DND-41 (cell line): ENCODE measurements at regions not wholly inside any gene's neighbourhood (a gene's known extent, or its start where the extent isn't known, plus 50 kb on each side); places are given as distances from the start of the nearest gene placed in this dataset.
A peak's percentile ranks its signal among the peaks of the same experiment; 100 is the strongest.

ENCODE experiments used
- ATAC-seq: fragments of 200-7000 bp; cut with Tn5 transposase; 3 replicates; pipeline ENCODE4 v1.9.1; 2021; ENCODE audit warnings: low read depth; ENCODE audit not compliant: insufficient read depth
- DNase-seq: peaks from one replicate; pipeline ENCODE4 v3.0.0-alpha.2; 2020
- H2AFZ ChIP-seq: 2 replicates; pipeline ENCODE4 v1.6.0; 2012; ENCODE audit warnings: low read depth, low read length
- H3K27ac ChIP-seq: 2 replicates; pipeline ENCODE4 v1.5.1; 2012; ENCODE audit warnings: low read length, inconsistent platforms
- H3K27me3 ChIP-seq: fragments of 200-600 bp; sonication (generic); 2 replicates; pipeline ENCODE4 v1.6.0; 2012; ENCODE audit warnings: low read length, mild to moderate bottlenecking, inconsistent platforms; ENCODE audit not compliant: insufficient read depth, poor library complexity
- H3K36me3 ChIP-seq: 2 replicates; pipeline ENCODE4 v1.5.1; 2012; ENCODE audit warnings: low read length, inconsistent platforms; ENCODE audit not compliant: insufficient read depth
- H3K4me1 ChIP-seq: 2 replicates; pipeline ENCODE4 v1.5.1; 2012; ENCODE audit warnings: mild to moderate bottlenecking, low read length; ENCODE audit not compliant: insufficient read depth
- H3K4me2 ChIP-seq: 2 replicates; pipeline ENCODE4 v1.6.0; 2012; ENCODE audit warnings: mild to moderate bottlenecking, moderate library complexity, low read length, inconsistent platforms; ENCODE audit not compliant: insufficient read depth
- H3K4me3 ChIP-seq, 2 experiments: fragments of 200-600 bp in 1 of 2; shearing (Covaris generic) in 1 of 2; 2 replicates each; pipeline ENCODE4 v1.5.1; 2012 to 2016; ENCODE audit warnings: inconsistent platforms in 2 of 2, low read length in 2 of 2, mild to moderate bottlenecking in 2 of 2, low read depth in 1 of 2, moderate library complexity in 1 of 2
- H3K79me2 ChIP-seq: 2 replicates; pipeline ENCODE4 v1.6.0; 2012; ENCODE audit warnings: low read length, inconsistent platforms; ENCODE audit not compliant: insufficient read depth
- H3K9ac ChIP-seq: 2 replicates; pipeline ENCODE4 v1.6.0; 2012; ENCODE audit warnings: low read depth, mild to moderate bottlenecking, inconsistent platforms, low read length, moderate library complexity
- H3K9me3 ChIP-seq: 2 replicates; pipeline ENCODE4 v1.5.1; 2012; ENCODE audit warnings: low read length, moderate library complexity, mild to moderate bottlenecking, inconsistent platforms; ENCODE audit not compliant: insufficient read depth, severe bottlenecking
- H4K20me1 ChIP-seq: 2 replicates; pipeline ENCODE4 v1.6.0; 2012; ENCODE audit warnings: low read length; ENCODE audit not compliant: insufficient read depth
- CTCF ChIP-seq: IDR thresholded peaks from 2 replicates; pipeline ENCODE4 v1.5.1; 2012; ENCODE audit warnings: borderline replicate concordance, low read length, moderate library complexity, mild to moderate bottlenecking; ENCODE audit not compliant: poor library complexity, severe bottlenecking; ENCODE audit errors: extremely low read depth
- EZH2 ChIP-seq: IDR thresholded peaks from 3 replicates; pipeline ENCODE4 v1.6.1; 2012; ENCODE audit warnings: borderline replicate concordance, low read depth, mild to moderate bottlenecking, moderate library complexity, low read length, inconsistent platforms; ENCODE audit not compliant: severe bottlenecking

- no peaks in the 10 kb centered on the region for H3K9me3 ChIP-seq
- H3K27ac ChIP-seq, result no peak overlapping the region
- H3K4me3 ChIP-seq, result no peak overlapping the region
- TF ChIP-seq EZH2 (no peak), CTCF (no peak)
- peaks cover 90% of the 10 kb centered on the region for H3K79me2 ChIP-seq
- peaks cover 22% of the 10 kb centered on the region; the same call in 1 of the 2 replicates for H4K20me1 ChIP-seq
- H3K9ac ChIP-seq, result no peak overlapping the region
- H3K27me3 ChIP-seq, result no peaks in the 10 kb centered on the region
- H2AFZ ChIP-seq, result no peak overlapping the region
- no peak for DNase-seq
- ATAC-seq, result no peak
- no peaks in the 10 kb centered on the region for H3K36me3 ChIP-seq
- no peak overlapping the region for H3K4me2 ChIP-seq
- H3K4me1 ChIP-seq, result 0 out of 2 replicates have a peak, but pooled peaks cover 4% of the 10 kb centered on the region
Measured at GRCh38 chr6:144413418-144413817, 128.3 kb downstream of the UTRN start.

- Histone ChIP-seq H3K79me2 (peaks cover 90% of the 10 kb centered on the region), H3K36me3 (no peaks in the 10 kb centered on the region), H3K9me3 (no peaks in the 10 kb centered on the region), H3K4me1 (0 out of 2 replicates have a peak, but pooled peaks cover 4% of the 10 kb centered on the region), H3K27me3 (no peaks in the 10 kb centered on the region), H3K4me3 (no peak overlapping the region), H3K9ac (no peak overlapping the region), H2AFZ (no peak overlapping the region), H3K27ac (no peak overlapping the region), H3K4me2 (no peak overlapping the region), H4K20me1 (peaks cover 29% of the 10 kb centered on the region; the same call in 1 of the 2 replicates)
- TF ChIP-seq EZH2 (no peak), CTCF (no peak)
- no peak for ATAC-seq
- DNase-seq, result no peak
Measured at GRCh38 chr6:144415014-144415413, 129.9 kb downstream of the UTRN start.

DNA sequence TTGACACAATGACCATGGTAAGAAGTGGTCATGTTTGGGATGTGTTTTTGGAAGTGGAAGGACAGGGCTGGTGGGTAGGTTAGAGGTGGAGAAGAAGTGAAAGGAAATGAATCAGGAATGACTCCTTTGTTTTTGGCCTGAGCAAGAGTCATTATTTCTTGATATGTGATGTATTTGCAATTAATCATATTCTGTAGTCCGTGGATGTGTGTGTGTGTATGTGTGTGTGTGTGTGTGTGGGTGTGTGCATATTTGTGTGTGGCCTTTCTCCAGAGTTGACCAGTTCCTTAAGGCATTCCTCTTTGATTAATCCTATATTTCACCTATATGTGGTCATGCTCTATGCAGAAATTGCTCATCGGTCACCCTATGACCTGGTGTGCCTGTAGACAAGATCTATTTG lies 130.7 kb downstream of the UTRN start:
- TF ChIP-seq EZH2 (no peak), CTCF (no peak)
- no peaks in the 10 kb centered on the region for H3K36me3 ChIP-seq
- H3K79me2 ChIP-seq, result peaks cover 89% of the 10 kb centered on the region
- no peak for DNase-seq
- 0 out of 2 replicates have a peak, but pooled peaks cover 4% of the 10 kb centered on the region for H3K4me1 ChIP-seq
- H3K27me3 ChIP-seq, result no peaks in the 10 kb centered on the region
- no peak overlapping the region for H3K9ac ChIP-seq
- H3K27ac ChIP-seq, result no peak overlapping the region
- no peak for ATAC-seq
- no peak overlapping the region for H3K4me2 ChIP-seq
- H2AFZ ChIP-seq, result no peak overlapping the region
- H3K9me3 ChIP-seq, result no peaks in the 10 kb centered on the region
- H3K4me3 ChIP-seq, result no peak overlapping the region
- peaks cover 25% of the 10 kb centered on the region; the same call in 1 of the 2 replicates for H4K20me1 ChIP-seq

DNA sequence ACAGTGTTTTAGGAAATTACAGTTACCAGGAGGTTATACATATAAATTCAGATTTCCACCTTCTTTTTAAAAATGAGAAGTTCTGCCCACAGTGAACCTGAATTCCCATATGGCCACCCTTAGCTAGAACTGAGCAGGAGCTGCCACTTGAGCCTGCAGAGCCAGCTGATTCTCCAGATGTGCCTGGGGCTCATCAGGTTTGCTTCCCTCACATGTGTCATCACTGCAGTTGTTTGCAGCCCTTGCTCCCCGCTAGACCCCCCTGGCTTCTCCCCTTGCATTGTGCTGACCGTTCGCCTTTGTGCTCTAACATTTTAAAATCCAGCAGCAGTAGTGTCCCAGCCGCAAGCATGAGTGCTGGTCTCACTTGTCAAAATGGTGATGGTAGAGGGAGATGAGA lies 131.1 kb downstream of the UTRN start:
- H3K27me3 ChIP-seq, result no peaks in the 10 kb centered on the region
- peaks cover 21% of the 10 kb centered on the region; the same call in 1 of the 2 replicates for H4K20me1 ChIP-seq
- 0 out of 2 replicates have a peak, but pooled peaks cover 2% of the 10 kb centered on the region for H3K4me1 ChIP-seq
- no peak overlapping the region for H3K9ac ChIP-seq
- DNase-seq (no peak), ATAC-seq (peak; percentile 24; the same call in 1 of the 3 replicates)
- H3K27ac ChIP-seq, result no peak overlapping the region
- H3K4me3 ChIP-seq, result no peak overlapping the region
- TF ChIP-seq CTCF (no peak), EZH2 (no peak)
- no peaks in the 10 kb centered on the region for H3K36me3 ChIP-seq
- H3K4me2 ChIP-seq, result no peak overlapping the region
- H3K79me2 ChIP-seq, result peaks cover 89% of the 10 kb centered on the region
- no peaks in the 10 kb centered on the region for H3K9me3 ChIP-seq
- H2AFZ ChIP-seq, result no peak overlapping the region
